Fibroblast of peridontal ligament (primary cell): ENCODE measurements at regions not wholly inside any gene's neighbourhood (a gene's known extent, or its start where the extent isn't known, plus 50 kb on each side); places are given as distances from the start of the nearest gene placed in this dataset.
"Not testable (repeated sequence)": the region's sequence is repeated elsewhere in the genome, so short reads cannot be mapped to it uniquely, and the experiment has no call there.

Experiments
- DNase-seq: peaks from one replicate; pipeline ENCODE4 v3.0.0-alpha.2; 2010; ENCODE audit errors: extremely low read depth

DNA sequence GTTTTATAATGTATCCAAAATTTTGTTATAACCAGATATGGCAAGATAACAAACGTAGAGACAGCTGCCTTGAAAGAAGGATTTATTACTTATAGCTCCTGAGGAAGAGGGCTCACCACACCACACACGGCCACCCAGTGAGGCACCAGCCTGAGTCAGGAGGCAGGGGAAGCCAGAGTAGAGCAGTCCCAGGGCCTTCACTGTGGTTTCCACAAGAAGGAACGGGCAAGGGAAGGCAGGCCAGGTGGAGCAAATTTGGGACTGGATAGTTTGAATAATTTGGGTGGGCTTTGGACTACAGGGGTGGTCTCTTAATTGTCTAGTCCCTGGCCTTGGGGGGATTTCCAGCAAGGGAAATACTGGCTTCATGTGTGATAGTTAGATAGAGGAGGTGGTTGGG, 72.5 kb downstream of the RRAGC start:
- no peak for DNase-seq

- DNase-seq: no peak
Measured at GRCh38 chr1:38786040-38786436, 73.5 kb downstream of the RRAGC start.

DNA sequence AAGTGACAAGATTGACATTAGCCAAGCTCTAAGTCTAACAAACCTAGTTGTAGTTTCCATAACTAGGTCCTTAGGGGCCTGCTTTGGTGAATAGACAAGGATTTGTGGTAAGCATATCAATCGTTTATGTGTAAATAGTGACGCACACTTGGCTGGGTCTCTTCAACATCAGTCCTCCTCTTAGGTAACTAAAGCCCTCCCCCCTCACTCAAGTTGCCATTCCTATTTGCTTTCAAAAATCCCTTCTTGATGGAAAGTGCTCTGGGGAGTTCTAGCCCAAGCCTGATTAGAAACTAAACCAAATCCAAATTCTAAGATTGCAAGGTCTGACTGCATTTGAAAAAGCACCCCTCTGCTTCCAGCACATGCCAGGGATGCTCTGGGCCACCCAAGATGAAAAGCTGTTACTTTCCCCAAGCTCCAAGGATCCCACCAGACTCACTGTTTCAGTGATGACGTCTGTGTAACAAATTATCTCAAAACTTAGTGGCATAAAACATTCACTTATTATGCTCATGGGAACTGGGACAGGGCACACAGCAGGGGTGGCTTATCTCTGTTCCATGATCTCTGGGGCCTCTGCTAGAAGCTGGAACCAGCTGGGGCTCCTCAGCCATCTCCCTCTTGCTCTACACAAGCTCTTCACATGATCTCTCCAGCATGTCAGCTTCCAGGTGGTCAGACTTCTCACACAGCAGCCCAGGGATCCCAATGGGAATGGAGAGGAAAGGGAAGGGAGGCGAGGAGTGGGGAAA, 74.1 kb downstream of the RRAGC start:
- DNase-seq: no peak

DNA sequence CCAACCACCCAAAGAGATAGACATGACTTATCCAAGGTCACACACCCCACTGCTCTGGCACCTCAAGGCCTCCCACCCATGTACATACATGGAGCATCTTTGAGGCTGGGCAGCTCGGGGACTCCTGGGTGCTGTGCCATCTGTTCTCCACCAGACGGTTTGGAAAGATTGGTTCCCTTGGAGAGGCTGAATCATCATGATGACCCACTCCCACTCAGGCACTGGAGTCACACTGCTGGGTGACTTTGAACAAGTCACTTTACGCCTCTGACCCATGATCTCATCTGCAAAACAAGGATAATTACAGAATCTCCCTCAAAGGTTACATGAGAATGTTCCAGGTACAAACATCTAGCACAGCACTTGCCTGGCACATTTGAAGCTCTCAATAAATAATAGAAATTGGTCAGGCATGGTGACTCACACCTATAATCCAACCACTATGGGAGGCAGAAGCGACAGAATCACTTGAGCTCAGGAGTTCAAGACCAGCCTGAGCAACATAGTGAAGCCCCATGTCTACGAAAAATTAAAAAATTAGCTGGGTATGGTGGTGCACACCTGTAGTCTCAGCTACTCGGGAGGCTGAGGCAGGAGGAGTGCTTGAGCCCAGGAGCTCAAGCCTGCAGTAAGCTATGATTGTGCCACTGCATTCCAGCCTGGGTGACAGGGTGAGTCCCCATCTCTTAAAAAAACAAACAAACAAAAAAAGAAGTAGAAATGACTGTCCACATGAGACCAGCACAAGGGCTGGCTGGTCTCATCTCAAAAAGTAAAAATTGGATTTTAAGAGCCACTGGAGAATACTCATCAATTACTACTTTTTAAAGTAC, 74.9 kb downstream of the RRAGC start:
- DNase-seq: no peak

DNA sequence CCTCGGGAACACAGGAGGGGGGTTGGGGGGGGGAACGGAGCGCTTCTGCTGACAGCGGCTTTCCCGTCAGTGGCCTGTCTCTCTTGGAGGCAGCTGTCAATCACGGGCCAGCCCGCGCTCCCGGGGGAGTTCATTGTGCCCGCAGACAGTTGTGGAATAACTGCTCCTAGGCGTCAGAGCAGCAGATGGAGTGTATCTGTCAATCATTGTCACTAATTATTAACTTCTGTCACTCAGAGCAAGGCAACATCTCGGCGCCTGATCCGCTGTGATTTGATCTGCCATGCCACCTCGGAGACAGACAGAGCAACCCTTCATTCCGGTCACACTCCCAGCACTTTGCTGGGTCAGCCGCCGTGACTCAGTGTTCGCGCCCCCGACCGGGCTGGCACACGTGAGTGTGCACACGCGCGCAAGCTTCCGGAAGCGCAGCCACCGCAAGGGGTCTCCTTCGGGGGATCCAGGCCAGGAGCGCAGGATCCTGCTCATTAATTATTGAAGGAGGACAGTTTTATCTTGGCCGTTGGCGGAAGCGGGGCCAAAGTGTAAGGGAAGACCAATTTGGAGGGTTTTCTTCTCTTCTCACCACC, 75.8 kb downstream of the RRAGC start:
- no peak for DNase-seq

GRCh38 chr1:38781872-38782617, 77.5 kb downstream of the RRAGC start:
- no peak for DNase-seq

GRCh38 chr1:38780133-38780532, 79.4 kb downstream of the RRAGC start:
- DNase-seq: no peak

DNA sequence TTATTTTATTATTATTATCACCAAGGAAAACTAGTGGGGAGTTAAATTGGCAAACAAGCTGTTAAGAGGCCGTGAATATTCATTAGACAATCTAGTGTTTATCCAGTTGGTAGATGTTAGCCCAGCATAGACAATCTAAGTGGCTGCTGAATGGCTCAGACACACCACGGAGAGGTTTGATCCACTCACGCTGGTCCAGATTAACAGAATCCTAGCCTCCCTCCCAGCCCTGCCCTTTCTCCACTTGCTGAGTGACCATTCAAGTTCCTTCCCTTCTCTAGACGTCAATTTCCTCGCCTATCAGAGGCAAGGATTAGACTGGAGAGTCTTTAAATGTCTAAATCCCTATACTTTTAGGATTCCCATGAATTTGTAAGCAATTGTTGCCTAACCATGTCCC, 80.1 kb downstream of the RRAGC start:
- no peak for DNase-seq

- DNase-seq: no peak
Measured at GRCh38 chr1:38778521-38778920, 81.1 kb downstream of the RRAGC start.

- no peak for DNase-seq
Measured at GRCh38 chr1:38778051-38778450, 81.5 kb downstream of the RRAGC start.

- no peak for DNase-seq
Measured at GRCh38 chr1:38777464-38777957, 82.1 kb downstream of the RRAGC start.

GRCh38 chr1:38776466-38777065, 83.0 kb downstream of the RRAGC start:
- DNase-seq: no peak

- no peak for DNase-seq
Measured at GRCh38 chr1:38775175-38775845, 84.3 kb downstream of the RRAGC start.

GRCh38 chr1:38773483-38773882, 86.1 kb downstream of the RRAGC start:
- no peak for DNase-seq

GRCh38 chr1:38772953-38773352, 86.6 kb downstream of the RRAGC start:
- DNase-seq: no peak

- DNase-seq: no peak
Measured at GRCh38 chr1:38772026-38772425, 87.5 kb downstream of the RRAGC start.

- DNase-seq: not testable (repeated sequence)
Measured at GRCh38 chr1:38770516-38771173, 88.9 kb downstream of the RRAGC start.

DNA sequence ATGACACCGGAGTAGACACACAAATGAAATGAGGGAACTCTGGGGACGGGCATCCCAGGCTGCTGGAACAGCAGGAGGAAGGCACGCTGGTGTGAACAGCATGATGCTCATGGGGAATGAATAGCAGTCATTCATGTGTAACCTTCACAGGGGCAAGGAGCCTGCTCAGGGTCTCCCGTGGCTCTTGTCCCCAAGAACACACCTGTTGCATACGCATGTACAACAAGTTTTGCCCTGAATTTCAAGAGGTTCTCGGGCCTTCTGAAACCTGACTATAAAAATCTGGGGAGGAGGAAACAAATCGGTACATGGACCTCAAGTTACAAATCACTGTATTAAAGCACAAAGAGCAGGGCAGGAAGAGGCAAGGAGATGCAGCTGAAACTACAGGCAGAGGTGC, 93.4 kb downstream of the RRAGC start:
- DNase-seq: no peak

GRCh38 chr1:38763121-38763520, 96.5 kb downstream of the RRAGC start:
- DNase-seq: no peak

- no peak for DNase-seq
Measured at GRCh38 chr1:38760562-38760961, 99.0 kb downstream of the RRAGC start.
